ENCODE measurements at regions not wholly inside any gene's neighbourhood (a gene's known extent, or its start where the extent isn't known, plus 50 kb on each side); places are given as distances from the start of the nearest gene placed in this dataset.

- no peak for TF ChIP-seq CTCF (IDR thresholded peaks at IDR 0.05; ENCODE audit: control extremely low read depth, extremely low read depth)
- peaks cover 0 to 4% (median 3%) of the 10 kb centered on the region in 3 donors for H3K27me3 ChIP-seq (ENCODE audit: control insufficient read depth in 3 of 3, insufficient read depth in 3 of 3, low read length in 2 of 3)
- H3K36me3 ChIP-seq (ENCODE audit: control insufficient read depth in 4 of 4, insufficient read depth in 4 of 4, low read length in 4 of 4): no peaks in the 10 kb centered on the region
- 55 to 58% methylated on average over 3 of the region's 3 CpGs for WGBS, 2 donors
- H3K9me3 ChIP-seq (ENCODE audit: control insufficient read depth in 4 of 4, insufficient read depth in 3 of 4, low read length in 3 of 4): peaks cover 0 to 3% (median 0%) of the 10 kb centered on the region in 4 donors
- ATAC-seq (ENCODE audit: insufficient read depth, low FRiP score) (peak; percentile 59), DNase-seq (peak in 1 of 3 donors; percentile 9)
- H3K9ac ChIP-seq (ENCODE audit: insufficient read depth in 1 of 2, low read length in 2 of 2): no peak overlapping the region
- H3K27ac ChIP-seq (ENCODE audit: low read depth in 1 of 2, low read length in 1 of 2): peak overlapping the region in 1 of 2 donors; percentile 32
- no peak overlapping the region for H3K4me3 ChIP-seq
- H3K4me1 ChIP-seq (ENCODE audit: control insufficient read depth in 5 of 5, insufficient read depth in 5 of 5, low read length in 5 of 5): no peaks in the 10 kb centered on the region
Observed at GRCh38 chr11:19389787-19390303, 149.1 kb upstream of the E2F8 start.

DNA sequence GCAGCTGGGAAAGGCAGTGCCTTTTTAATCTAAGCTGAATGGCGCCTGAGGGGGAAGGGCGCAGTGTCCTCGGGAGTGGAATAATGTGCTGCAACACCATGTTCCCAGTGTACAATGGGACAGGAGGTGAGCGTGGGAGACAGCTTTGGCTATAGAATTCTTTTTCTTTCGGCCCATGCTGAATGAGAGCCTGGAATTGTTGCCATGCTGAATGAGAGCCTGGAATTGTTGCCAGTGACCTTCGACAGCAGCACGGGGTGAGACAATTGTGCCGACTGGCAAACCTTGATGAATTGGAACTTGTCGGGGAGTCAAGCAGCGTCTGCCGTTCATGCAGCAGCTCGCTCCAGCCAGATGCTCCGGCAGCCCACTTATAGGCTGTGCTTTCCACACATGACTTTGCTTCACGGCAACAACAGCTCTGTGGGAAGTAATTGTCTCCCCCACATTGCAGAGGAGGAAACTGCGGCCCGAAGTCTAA is 141.4 kb upstream of the E2F8 start:
- Histone ChIP-seq H3K4me3 (no peak overlapping the region), H3K27ac (ENCODE audit: low read depth in 1 of 2, low read length in 1 of 2) (no peak overlapping the region), H3K4me1 (ENCODE audit: control insufficient read depth in 5 of 5, insufficient read depth in 5 of 5, low read length in 5 of 5) (peaks cover 0 to 4% (median 3%) of the 10 kb centered on the region in 5 donors), H3K27me3 (ENCODE audit: control insufficient read depth in 3 of 3, insufficient read depth in 3 of 3, low read length in 2 of 3) (peaks cover 0 to 28% (median 28%) of the 10 kb centered on the region in 3 donors), H3K36me3 (ENCODE audit: control insufficient read depth in 4 of 4, insufficient read depth in 4 of 4, low read length in 4 of 4) (no peaks in the 10 kb centered on the region), H3K9ac (ENCODE audit: insufficient read depth in 1 of 2, low read length in 2 of 2) (no peak overlapping the region), H3K9me3 (ENCODE audit: control insufficient read depth in 4 of 4, insufficient read depth in 3 of 4, low read length in 3 of 4) (no peaks in the 10 kb centered on the region)
- TF ChIP-seq CTCF (IDR thresholded peaks at IDR 0.05; ENCODE audit: control extremely low read depth, extremely low read depth): no peak
- ATAC-seq (ENCODE audit: insufficient read depth, low FRiP score) (no peak), DNase-seq (peak in 1 of 3 donors; percentile 5)
- 67 to 74% methylated on average over 16 of the region's 16 CpGs for whole genome bisulfite sequencing, 2 donors

DNA sequence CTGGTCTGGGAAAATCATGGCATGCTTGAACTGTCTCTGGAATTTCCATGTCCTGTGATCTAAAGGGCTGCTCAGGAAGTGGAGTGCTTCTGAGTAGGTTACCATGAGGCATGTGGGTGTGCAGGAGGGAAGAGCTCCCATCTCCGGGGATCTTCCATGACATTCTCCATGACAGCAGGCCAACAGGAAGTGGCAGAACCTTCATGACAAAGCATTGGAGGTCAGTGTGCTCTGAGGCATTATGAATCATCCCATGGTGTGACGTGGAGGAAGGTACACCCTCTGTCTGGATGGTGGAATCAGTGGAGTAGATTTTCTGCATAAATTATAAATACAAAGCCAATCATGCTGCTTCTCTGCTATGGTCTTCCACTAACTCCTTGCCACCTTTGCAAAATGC is 139.6 kb upstream of the E2F8 start:
- no peak for TF ChIP-seq CTCF (IDR thresholded peaks at IDR 0.05; ENCODE audit: control extremely low read depth, extremely low read depth)
- Histone ChIP-seq H3K9me3 (ENCODE audit: control insufficient read depth in 4 of 4, insufficient read depth in 3 of 4, low read length in 3 of 4) (no peaks in the 10 kb centered on the region), H3K27me3 (ENCODE audit: control insufficient read depth in 3 of 3, insufficient read depth in 3 of 3, low read length in 2 of 3) (peaks cover 0 to 36% (median 35%) of the 10 kb centered on the region in 3 donors), H3K4me1 (ENCODE audit: control insufficient read depth in 5 of 5, insufficient read depth in 5 of 5, low read length in 5 of 5) (peaks cover 0 to 4% (median 3%) of the 10 kb centered on the region in 5 donors), H3K4me3 (no peak overlapping the region), H3K9ac (ENCODE audit: insufficient read depth in 1 of 2, low read length in 2 of 2) (no peak overlapping the region), H3K27ac (ENCODE audit: low read depth in 1 of 2, low read length in 1 of 2) (no peak overlapping the region), H3K36me3 (ENCODE audit: control insufficient read depth in 4 of 4, insufficient read depth in 4 of 4, low read length in 4 of 4) (no peaks in the 10 kb centered on the region)
- no peak for DNase-seq
- ATAC-seq (ENCODE audit: insufficient read depth, low FRiP score): no peak
- WGBS, 2 donors: 46 to 53% methylated on average over 2 of the region's 2 CpGs

- Histone ChIP-seq H3K27me3 (ENCODE audit: control insufficient read depth in 3 of 3, insufficient read depth in 3 of 3, low read length in 2 of 3) (peaks cover 0 to 35% (median 31%) of the 10 kb centered on the region in 3 donors), H3K4me1 (ENCODE audit: control insufficient read depth in 5 of 5, insufficient read depth in 5 of 5, low read length in 5 of 5) (peaks cover 0 to 4% (median 3%) of the 10 kb centered on the region in 5 donors), H3K4me3 (no peak overlapping the region), H3K36me3 (ENCODE audit: control insufficient read depth in 4 of 4, insufficient read depth in 4 of 4, low read length in 4 of 4) (no peaks in the 10 kb centered on the region), H3K27ac (ENCODE audit: low read depth in 1 of 2, low read length in 1 of 2) (no peak overlapping the region), H3K9me3 (ENCODE audit: control insufficient read depth in 4 of 4, insufficient read depth in 3 of 4, low read length in 3 of 4) (no peaks in the 10 kb centered on the region), H3K9ac (ENCODE audit: insufficient read depth in 1 of 2, low read length in 2 of 2) (no peak overlapping the region)
- 81% methylated on average over 7 of the region's 7 CpGs for WGBS, 2 donors
- no peak for ATAC-seq (ENCODE audit: insufficient read depth, low FRiP score)
- TF ChIP-seq CTCF (IDR thresholded peaks at IDR 0.05; ENCODE audit: control extremely low read depth, extremely low read depth): no peak
- DNase-seq: no peak
Observed at GRCh38 chr11:19379465-19379864, 138.7 kb upstream of the E2F8 start.

Measured in lung (tissue), 11 donors.